Upper lobe of left lung (tissue), 4 donors: ENCODE measurements at regions not wholly inside any gene's neighbourhood (a gene's known extent, or its start where the extent isn't known, plus 50 kb on each side); places are given as distances from the start of the nearest gene placed in this dataset.

Experiments used
- CTCF ChIP-seq, 6 experiments: fragments of 450-650 bp in 4 of 6; fragments of 200-600 bp in 2 of 6; sonication (generic) in 2 of 6; IDR thresholded peaks; one replicate each; pipeline ENCODE4 v1.5.1; 2016 to 2019; ENCODE audit warnings: antibody characterized with exemption in 6 of 6
- EP300 ChIP-seq, 4 donors: sonication (generic); formaldehyde crosslinking; IDR thresholded peaks; one replicate each; pipeline ENCODE4 v1.5.1; 2017; ENCODE audit warnings: antibody characterized with exemption in 4 of 4, control low read depth in 2 of 4
- POLR2A ChIP-seq, 4 donors: fragments of 450-650 bp; IDR thresholded peaks; one replicate each; pipeline ENCODE4 v1.5.1; 2016 to 2017; ENCODE audit warnings: antibody characterized with exemption in 4 of 4, mild to moderate bottlenecking in 2 of 4

GRCh38 chr15:30791239-30792175 lies 112.2 kb upstream of the FAN1 start:
- TF ChIP-seq CTCF (IDR thresholded peaks at IDR 0.05) (no peak), POLR2A (IDR thresholded peaks at IDR 0.05) (no peak), EP300 (IDR thresholded peaks at IDR 0.05) (no peak)
